ENCODE measurements at regions not wholly inside any gene's neighbourhood (a gene's known extent, or its start where the extent isn't known, plus 50 kb on each side); places are given as distances from the start of the nearest gene placed in this dataset.

DNA sequence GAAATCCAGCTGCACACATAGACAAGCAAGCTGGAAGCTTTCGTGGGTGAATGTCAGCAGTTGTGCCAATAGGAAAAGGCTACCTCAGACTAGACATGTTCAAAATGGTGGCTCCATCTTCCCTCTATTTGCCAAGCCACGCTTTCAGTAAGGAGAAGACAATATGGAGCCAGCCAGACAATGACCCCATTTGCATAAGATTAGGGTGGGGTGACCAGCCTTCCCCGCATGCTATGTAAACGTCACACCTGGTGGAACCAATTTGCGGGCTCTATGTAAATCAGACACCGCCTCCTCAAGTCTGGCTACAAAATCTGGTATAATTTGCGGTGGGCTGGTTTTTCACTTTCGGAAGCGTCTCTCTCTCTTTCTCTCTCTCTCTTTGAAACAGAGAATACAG, 297.4 kb upstream of the PCDH15 start:
- no peak for DNase-seq

DNA sequence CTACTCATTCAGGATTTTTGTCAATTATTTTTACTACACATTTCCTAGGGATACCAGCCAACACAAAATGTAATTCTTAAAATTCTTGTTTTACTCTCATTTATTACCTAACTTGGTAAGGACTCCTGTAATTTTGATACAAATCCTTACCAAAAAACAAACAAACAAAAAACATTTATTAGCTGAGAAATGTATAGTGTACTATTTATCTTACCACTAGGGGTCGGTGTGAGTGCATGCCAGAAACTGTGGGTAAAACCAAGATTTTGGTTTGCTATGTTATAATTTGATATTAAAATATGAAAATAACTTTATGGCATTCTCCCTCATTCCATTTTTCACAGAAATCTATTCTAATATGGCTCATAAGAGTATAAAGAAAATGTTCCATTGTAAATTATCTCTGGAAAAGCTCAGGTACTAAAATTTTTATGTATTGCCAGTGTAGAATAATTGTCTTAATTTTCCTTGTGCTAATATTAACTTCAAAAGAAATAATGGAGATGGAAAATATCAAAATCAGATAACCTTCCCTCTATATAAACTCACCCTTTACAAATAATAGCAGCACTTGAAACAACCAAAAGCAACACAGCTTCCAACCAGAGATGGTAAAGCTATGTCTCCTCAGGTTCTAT, 290.8 kb upstream of the PCDH15 start:
- DNase-seq: peak; percentile 3

DNA sequence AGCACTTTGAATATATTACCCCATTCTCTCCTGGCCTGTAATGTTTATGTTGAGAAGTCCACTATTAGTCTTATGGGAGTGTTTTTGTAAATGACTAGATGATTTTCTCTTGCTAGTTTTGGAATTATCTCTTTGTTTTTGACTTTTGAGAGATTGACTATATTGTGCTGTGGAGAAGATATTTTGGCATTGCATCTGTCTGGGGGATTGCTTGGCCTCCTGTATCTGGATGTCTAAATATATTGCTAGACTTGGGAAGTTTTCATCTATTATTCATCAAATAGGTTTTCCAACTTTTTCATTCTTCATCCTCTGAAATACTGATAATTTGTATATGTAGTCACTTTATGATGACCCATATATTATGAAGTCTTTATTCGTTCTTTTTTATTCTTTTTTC, 277.1 kb upstream of the PCDH15 start:
- no peak for DNase-seq

DNA sequence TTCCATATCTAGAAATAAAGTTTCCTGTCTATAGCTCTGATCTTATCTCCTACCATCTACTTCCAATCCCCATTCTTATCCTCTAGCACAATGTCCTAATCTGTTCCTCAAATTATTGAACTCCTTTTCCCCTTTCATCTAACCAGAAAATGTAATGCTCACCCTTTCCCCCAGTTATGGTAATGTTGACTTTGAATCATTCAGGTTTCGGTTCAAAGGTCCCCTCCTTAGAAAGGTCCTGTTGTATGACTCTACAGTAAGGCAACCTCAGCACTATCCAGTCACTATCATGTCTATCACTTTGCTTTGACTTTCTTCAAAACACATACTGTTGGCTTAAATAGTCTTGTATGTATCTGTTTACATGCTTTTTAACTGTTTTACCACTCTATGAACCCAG, 264.2 kb upstream of the PCDH15 start:
- no peak for DNase-seq

DNA sequence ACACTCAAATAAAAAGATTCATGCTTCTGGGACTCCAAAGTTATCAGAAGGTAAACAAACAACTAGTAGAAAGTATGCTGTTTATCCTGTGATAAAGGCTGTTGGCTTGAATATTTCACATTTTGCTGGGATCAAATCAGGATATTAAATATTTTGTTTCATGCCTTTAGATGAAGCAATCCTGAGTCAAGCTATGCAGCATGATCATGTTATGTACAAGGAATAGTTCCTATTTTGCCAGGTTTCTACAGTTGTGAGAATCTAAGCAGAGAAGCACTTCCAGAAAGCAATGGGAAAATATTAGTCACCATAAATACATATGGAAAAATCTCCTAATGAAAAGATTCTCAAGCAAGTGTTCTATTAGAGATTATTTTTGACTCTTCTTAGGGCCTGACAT, 262.8 kb upstream of the PCDH15 start:
- no peak for DNase-seq

DNA sequence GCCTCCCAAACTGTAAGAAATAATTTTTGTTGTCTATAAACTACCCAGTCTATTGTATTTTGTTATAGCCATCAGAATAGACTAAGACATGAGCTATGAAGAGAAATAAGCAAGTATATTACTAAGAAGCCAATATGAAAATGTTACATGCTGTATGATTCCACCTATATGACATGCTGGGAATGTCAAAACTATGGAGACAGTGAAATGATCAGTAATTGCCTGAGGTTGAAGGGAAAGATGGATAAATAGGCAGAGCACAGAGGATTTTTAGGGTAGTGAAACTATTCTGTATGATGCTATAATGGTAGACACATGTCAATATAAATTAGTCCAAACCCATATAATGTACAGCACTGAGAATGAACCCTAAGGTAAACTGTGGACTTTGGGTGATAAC, 261.3 kb upstream of the PCDH15 start:
- DNase-seq: no peak

DNA sequence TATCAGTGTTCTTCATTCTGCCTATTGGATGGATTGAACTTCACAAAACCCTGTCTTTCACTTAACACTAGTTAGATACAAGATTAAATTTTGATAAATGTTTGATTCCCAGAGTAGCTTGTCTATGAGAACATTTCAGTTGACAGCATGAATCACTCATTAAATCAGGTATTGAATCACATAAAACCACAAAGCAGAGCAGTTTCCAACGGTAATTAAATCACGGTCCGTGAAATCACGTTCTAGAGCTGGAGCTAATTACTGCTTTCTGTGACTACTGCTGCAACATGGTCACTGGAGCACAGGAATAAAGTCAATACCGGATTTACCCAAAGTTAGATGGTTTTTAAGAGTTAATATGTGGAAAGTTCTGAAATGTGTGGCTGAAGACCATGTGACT, 257.8 kb upstream of the PCDH15 start:
- DNase-seq: no peak

DNA sequence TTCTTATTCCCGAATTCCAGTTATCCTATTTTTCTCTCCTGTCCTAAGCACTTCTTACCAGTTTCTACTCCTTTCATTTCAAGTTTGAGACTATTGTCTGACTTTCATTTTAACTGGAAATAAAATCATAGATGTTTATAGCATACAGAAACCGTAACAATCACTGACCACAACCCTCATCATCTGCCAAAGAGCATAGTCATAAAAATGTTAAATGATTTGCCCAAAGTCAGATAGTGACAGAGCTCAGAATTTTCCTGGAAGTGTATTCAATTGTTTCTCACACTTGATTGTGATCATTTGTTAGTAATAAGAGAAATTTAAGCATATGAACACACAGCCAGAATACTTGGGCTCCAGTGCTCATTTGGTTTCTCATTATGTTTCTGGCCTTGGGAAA, 250.5 kb upstream of the PCDH15 start:
- no peak for DNase-seq

DNA sequence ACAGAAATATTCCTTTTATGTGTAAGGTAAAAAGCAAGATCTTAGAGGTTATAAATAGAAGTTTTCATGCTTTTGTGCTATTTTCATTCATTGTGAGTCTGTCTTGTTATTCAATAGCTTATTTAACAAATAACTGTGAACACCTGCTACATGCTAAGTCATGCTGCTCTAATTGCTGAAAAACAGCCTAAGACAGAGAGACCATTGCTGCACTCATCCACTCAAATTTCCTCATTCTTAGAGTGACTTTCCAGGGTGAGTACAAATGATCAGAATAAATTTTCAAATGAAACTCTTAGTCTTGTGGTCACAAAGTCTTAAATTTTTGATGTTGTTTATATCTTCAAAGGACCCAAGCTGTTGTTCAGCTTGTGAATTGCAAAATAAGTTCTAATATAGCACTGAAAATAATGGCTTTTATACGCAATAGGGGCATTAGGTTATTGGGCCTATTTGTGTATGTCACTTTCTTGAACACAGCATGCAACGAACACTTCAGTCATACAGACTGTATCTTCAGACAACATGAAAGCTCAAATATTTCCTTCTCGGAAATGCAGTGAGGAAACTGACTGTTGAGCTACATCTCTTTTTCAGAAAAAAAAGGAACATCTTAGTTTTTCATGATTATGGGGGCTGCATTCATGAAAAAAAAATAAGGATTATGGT, 247.9 kb upstream of the PCDH15 start:
- no peak for DNase-seq

DNA sequence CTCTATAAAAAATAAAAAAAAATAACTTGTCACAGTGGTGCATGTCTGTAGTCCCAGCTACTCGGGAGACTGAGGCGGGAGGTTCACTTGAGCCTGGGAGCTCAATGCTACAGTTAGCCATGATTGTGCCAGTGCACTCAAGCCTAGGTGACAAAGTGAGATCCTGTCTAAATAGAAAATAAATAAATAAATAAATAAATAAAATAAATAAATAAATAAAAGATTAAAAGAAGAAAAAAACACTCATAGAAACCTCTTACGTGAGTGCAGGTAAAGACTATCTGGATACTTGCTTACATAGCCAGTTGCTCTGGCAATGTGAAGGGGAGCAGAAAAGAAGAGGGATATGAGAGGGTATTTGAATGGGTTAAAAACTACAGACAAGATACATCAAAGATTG, 242.5 kb upstream of the PCDH15 start:
- DNase-seq: no peak

DNA sequence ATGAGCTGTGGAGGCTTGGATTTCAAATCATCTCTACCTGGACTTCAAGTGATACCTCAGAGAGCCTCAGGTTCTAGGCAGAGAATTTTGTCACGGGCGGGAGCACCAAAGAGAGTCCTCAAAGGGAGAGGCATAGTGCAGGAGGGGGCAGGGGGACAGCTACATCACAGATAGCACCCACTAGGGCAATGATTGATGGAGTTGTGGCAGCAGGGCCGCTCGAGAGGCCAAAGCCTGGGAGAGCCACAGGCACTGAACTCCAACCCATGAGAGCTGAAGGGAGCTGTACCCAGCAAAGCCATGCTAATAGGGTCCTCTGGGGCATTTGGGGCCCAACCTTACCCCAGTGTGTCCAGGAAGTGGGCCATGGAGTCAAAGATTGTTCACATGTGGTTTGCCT, 232.0 kb upstream of the PCDH15 start:
- DNase-seq: no peak

DNA sequence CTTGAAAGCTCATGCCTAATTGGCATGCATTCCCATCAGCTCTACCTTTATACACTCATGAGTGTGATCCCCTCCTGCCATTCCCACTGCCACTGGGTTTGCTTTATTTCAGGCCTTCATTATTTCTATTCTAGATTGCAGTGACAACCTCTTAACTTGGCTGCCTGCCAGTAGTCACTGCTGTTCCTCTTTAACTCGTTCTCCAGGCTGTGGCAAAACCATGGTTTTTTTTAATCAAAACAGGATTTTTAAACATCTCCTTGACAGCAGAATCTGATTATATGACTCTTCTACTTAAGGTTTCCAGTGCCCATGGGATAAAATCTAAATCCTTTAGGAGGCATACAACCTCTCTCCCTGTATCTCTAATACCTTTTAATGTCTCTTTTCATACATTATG, 223.7 kb upstream of the PCDH15 start:
- peak; percentile 24 for DNase-seq

DNA sequence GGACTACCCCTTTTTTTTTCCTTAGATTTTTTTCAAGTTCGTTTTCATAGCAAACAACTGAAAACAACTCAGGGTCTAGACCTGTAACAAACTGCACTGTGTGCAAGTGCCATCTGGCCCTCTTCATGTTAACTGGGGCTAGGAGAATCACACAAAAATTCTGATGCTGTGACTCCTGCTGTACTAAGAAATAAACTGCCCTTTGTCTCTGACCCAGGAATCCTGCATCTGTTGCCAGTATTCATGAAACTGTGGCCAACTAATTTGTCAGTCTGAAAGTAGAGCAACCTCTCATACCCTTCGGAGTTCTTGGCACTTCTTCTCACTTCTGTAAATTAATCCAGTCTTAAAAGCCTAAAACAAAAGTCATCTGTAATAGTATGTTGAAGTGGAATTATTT, 218.4 kb upstream of the PCDH15 start:
- no peak for DNase-seq

DNA sequence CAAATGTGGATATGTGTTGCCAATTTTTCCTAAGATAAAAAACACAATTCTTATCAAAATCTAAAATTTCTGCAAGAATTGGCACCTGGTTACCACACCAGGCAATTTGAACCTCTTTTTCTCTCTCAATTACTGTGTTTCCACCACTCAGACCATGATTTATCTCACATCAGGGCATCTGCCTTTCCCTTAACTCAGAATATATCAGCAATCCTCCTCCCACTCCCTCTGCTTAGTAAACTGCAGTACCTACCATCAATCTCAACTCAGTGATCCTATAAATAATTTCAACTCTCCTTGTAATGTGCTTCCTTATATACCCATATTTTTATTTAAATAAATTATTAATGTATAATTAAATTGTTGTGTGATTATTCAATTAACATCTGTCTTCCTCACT, 212.3 kb upstream of the PCDH15 start:
- no peak for DNase-seq

DNA sequence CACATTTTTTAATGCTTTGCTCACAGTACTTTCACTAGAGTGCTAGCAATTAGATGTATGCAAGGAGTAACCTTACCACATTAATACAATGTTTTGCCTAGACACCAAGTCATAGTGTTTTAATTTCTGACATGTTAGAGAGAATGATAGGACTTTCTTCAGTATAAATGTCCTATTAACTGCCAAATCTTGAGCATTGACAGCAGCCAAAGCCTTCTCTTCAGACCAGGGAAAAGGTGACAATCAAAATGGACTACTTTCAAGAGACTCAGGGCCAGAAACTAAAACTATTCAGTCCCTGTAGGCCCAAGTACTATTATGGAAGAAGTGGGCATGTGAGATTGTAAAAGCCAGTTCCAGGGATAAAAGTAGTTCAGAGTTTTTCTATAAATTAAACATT, 201.4 kb upstream of the PCDH15 start:
- DNase-seq: no peak

DNA sequence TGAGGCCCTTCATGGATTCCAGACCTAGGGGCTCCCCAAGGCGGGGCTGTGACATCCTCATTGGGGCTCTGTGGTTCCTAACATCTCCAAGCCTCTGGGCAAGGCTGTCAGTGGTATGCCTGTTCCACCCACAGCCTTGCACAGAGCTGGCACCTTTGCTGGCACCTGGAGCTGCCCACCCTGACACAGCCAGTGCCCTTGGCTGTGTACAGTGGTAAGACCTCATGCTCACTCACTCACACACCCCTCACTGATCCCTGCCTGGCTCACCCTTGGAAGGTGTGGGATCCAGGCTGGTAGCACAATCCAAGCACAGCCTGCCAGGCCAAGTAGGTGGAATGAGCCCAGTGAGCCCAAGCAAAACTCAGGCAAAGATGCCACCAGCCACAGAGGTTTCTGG, 200.4 kb upstream of the PCDH15 start:
- DNase-seq: no peak

DNA sequence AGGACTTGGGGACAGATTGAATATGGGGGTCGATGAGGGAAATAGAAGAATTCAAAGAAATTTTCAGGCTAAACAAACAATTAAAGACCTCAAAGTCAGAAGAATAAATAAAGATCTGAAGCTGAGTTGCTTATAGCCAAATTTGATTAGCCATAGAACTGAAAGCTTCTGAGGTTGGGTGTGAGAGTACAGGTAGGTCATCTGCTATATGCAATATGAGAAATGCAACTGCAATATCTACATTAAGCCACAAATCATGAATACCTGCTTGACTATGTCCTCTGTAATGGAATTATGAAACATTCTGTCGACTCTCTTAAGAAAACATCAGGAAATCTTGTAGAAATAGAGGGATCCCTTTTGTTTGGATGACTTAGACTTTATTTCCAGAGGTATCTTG, 192.1 kb upstream of the PCDH15 start:
- DNase-seq: no peak

DNA sequence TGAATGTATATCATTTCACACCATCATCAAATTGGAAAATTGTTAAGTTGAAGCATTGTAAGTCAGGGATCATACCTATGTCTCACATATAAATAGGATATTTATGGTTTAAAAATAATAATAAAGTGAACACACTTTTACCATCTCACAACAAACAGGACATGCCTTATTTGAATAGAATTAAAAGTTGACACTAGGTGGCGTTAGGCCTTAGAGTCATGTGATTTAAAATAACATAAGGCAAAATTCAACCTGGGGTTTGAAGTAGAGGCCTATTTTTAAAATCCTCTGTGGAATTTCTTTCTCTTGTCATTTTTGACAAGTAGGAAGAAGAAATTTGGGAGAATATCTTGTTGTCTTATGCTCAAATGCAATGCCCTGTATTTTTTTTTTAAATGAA, 184.7 kb upstream of the PCDH15 start:
- DNase-seq: no peak

DNA sequence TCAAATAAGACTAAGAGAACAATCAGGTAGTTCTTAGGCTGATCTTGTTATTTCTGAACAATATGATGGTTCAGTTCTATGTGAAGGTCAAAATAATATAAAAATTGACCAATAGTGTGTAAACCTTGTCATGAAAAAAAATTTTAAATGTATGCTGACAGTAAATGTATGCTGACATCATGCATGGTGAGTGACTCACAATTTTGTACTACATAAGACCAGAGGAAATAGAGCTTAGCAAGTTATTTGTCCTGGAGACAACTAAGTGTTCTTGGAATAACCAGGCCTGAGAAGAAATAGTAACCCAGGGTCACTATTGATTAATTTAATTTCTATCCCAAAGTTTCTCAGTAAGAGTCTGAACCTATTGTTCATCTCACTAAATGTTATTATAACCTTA, 182.2 kb upstream of the PCDH15 start:
- DNase-seq: no peak

DNA sequence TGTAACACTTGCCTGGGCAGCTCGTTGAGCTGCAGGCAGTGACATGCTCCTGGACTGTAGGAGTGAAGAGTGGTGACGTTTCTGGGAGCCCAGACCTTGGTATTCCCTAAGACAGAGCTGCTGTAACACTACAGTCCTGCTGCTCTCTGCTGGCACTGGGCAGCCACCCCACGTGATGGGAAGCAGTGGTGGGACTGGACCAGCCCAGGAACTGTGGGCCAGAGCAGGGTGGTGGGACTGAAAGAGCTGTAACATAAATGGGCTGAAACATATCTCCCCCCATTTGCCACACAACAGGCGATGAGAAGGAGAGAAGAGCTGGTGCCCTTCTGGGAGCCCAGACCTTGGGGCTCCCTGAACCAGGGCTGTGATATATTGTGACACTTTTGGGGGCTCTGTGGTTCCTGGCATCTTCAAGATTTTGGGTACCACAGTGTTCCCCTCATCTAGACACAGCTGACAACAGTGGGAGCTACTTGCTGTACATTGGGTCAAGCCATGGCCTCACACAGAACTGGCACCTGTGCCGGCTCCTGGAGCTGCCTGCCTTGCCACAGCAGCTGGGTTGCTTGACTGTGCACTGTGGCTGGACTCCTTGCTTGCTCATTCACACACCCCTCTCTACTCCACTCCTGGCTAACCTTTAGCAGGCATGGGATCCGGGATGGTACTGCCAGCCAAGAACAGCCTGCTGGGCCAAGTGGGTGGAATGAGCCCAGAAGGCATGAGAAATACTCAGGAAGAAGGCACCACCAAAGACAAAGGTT, 161.3 kb upstream of the PCDH15 start:
- DNase-seq: no peak

DNA sequence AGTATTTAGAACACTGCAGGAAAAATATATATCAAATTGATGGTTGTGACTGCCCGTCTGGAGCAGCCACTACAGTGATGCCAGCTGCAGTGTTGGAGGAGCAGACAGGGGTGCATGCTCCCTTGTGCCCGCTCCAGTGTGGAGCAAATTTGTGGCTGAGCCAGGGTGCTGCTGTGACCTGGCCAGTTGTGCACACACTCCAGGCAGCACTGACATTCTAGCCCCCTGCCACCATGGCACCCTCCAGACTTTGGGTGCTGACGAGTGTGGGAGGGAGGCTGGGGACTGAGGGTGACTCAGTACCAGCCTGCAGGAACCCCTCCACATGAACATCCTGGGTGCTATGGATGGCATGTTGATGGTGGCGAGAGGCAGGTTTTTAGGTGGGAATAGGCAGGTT, 160.0 kb upstream of the PCDH15 start:
- DNase-seq: no peak

DNA sequence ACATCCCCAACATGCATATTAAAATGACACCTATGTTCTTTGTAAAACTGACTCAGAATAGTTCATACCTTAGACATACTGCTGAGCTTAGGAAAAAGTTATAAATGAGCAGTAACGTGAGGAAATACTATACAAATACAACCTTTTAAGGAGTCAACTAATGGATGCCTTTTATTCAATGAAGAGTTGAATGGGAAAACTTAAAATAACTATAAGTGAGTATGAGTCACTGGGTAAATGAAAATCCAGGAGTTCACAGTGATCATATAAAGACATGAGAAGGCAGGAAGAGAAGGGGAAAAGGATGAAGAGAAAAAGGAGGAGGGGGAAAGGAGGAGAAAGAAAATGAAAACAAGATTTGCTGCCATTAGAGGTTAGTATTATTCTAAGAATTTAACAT, 157.8 kb upstream of the PCDH15 start:
- no peak for DNase-seq

DNA sequence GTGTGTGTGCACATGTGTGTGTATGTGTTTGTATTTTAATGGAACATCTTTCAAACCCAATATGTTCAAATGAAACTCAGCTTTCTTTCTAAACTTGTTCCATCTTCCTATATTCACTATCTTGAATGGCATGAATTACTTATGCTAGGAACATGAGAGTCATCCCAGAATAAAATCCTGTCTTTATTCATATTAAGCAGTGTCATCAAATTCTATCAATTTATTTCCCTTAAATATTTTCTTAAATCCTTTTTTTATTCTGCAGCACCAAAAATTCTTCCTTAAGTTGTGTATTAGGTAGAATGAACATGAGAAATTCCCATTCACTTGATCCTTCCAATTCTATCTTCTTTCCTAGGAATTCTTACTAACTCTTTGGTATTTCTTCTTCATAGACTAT, 146.6 kb upstream of the PCDH15 start:
- no peak for DNase-seq

DNA sequence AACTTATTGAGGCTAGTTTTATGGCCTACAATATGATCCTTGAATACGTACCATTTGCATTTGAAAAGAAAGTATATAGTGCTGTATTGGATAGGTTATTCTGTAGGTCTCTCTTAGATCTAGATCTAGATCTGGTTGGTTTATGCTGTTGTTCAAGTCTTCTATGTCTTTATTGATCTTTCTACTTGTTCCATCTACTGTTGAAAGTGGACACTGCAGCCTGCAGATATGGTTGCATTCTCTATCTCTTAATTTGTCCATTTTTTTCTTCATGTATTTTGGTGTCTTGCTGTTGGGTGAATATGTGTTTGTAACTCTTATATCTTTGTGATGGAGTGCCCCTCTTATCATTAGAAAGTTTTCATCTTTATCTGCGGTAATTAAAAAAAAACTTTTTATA, 139.4 kb upstream of the PCDH15 start:
- no peak for DNase-seq

DNA sequence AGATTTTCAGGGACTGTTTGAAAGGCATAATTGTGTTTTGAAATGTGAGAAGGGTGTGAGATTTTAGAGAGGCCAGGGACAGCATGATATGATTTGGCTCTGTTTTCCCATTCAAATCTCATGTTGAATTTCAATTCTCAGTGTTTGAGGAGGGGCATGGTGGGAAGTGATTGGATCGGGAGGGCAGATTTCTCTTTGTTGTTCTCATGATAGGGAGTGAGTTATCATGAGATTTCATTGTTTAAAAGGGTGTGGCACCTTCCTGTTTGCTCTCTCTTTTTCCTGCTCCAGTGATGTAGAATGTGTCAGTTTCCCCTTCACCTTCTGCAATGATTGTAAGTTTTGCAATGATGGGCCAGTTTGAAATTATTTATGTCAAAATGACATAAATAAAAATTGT, 113.0 kb upstream of the PCDH15 start:
- DNase-seq: no peak
